ENCODE measurements at regions not wholly inside any gene's neighbourhood (a gene's known extent, or its start where the extent isn't known, plus 50 kb on each side); places are given as distances from the start of the nearest gene placed in this dataset.

DNA sequence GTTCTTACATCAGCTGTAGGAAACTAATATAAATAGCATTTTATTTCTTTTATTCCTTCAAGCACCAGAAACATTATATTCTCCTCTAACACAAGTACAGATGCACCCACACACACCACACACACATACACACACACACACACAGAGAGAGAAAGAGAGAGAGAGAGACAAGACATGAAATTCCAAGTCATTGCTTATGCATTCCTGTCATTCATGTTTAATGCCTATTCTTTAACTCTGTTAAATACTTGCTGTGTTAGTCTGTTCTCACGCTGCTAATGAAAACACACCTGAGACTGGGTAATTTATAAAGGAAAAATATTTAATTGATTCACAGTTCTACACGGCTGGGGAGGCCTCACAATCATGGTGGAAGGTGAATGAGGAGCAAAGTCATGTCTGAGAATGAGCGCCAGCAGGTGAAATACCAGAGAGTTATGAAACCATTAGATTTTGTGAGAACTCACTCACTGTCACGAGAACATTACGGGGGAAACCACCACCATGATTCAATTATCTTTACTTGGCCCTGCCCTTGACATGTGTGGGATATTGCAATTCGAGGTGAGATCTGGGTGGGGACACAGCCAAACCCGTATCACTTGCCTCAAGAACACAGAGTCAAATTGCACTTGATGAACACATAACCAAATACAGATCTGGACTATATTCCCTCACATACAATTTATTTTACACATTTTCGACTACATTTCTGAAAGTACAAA, 1058.1 kb upstream of the TMPRSS15 start:
- Histone ChIP-seq H3K9me3 (no peaks in the 10 kb centered on the region), H3K4me1 (no peaks in the 10 kb centered on the region), H3K27ac (no peak overlapping the region), H3K36me3 (no peaks in the 10 kb centered on the region), H3K27me3 (no peaks in the 10 kb centered on the region), H3K4me3 (no peak overlapping the region)
- DNase-seq (no peak), ATAC-seq (no peak)
- intact Hi-C loops (cut with DNase I; ENCODE audit: low total_unique reads) = no loop called here
- TF ChIP-seq, protein P1, sequence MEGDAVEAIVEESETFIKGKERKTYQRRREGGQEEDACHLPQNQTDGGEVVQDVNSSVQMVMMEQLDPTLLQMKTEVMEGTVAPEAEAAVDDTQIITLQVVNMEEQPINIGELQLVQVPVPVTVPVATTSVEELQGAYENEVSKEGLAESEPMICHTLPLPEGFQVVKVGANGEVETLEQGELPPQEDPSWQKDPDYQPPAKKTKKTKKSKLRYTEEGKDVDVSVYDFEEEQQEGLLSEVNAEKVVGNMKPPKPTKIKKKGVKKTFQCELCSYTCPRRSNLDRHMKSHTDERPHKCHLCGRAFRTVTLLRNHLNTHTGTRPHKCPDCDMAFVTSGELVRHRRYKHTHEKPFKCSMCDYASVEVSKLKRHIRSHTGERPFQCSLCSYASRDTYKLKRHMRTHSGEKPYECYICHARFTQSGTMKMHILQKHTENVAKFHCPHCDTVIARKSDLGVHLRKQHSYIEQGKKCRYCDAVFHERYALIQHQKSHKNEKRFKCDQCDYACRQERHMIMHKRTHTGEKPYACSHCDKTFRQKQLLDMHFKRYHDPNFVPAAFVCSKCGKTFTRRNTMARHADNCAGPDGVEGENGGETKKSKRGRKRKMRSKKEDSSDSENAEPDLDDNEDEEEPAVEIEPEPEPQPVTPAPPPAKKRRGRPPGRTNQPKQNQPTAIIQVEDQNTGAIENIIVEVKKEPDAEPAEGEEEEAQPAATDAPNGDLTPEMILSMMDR (IDR thresholded peaks at IDR 0.05 in 4 of 5, conservative IDR thresholded peaks at IDR 0.05 in 1 of 5) = no peak
- no peak for TF ChIP-seq POLR2A (IDR thresholded peaks at IDR 0.05)
- in situ Hi-C loops (cut with MboI; ENCODE audit: low sequenced_read_pairs in 4 of 4) = no loop called here

DNA sequence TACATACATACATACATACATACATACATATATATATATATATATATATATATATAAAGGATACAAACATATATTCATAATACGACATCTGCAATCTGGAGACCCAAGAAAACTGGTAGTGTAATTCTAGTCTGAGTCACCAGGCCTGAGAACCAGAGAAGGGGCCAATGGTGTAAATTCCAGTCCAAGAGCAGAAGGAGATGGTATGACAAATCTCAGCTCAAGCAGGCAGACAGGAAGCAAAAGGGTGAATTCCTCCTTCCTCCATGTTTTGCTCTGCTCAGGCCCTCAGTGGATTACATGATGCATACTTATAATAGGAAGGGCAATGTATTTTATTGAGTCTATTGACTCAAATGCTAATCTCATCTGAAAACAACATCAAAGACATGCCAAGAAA, 1060.4 kb upstream of the TMPRSS15 start:
- H3K36me3 ChIP-seq = no peaks in the 10 kb centered on the region
- in situ Hi-C loops (cut with MboI; ENCODE audit: low sequenced_read_pairs in 4 of 4) = no loop called here
- H3K27ac ChIP-seq = no peak overlapping the region
- TF ChIP-seq, protein P1 (IDR thresholded peaks at IDR 0.05 in 4 of 5, conservative IDR thresholded peaks at IDR 0.05 in 1 of 5) = no peak
- no peak for TF ChIP-seq POLR2A (IDR thresholded peaks at IDR 0.05)
- H3K27me3 ChIP-seq = no peaks in the 10 kb centered on the region
- H3K4me3 ChIP-seq = no peak overlapping the region
- H3K9me3 ChIP-seq = no peaks in the 10 kb centered on the region
- intact Hi-C loops (cut with DNase I; ENCODE audit: low total_unique reads) = no loop called here
- no peak for DNase-seq
- no peaks in the 10 kb centered on the region for H3K4me1 ChIP-seq
- ATAC-seq = no peak

DNA sequence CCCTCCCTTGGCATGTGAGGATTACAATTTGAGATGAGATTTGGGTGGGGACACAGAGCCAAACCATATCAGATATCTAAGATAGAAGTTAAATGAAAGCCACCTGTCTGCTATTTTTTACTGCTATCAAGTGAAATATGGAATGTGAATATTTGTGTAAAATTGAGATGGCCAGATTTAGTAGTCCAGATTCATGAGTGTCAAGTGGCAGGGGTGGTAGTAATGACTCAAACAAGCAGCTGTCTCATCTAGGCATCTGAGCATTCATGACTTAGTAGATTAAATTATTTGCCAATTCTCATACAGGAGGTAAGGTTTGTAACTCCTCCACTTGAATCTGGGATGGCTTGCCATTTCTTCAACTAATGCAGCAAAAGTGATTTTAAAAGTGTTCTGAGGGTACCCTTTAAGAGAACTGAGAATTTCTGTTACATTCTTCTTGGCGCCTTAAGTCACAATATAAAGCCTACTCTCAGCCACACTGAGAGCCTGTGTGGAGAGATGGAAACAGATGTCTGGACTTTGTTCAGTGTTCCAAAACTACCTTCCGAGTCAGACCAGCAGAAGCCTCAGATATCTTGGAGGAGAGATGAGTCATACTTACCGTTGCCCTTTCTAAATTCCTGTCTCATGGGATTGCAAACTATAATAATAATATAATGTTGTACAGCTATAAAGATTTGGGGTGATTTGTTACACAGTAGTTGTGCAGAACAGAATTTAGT, 1065.6 kb upstream of the TMPRSS15 start:
- H3K4me1 ChIP-seq = no peaks in the 10 kb centered on the region
- H3K27me3 ChIP-seq = no peaks in the 10 kb centered on the region
- intact Hi-C loops (cut with DNase I; ENCODE audit: low total_unique reads) (no loop called here), in situ Hi-C loops (cut with MboI; ENCODE audit: low sequenced_read_pairs in 4 of 4) (no loop called here)
- DNase-seq (no peak), ATAC-seq (no peak)
- no peak overlapping the region for H3K4me3 ChIP-seq
- H3K36me3 ChIP-seq = no peaks in the 10 kb centered on the region
- no peak overlapping the region for H3K27ac ChIP-seq
- no peak for TF ChIP-seq POLR2A (IDR thresholded peaks at IDR 0.05)
- TF ChIP-seq, protein P1 (IDR thresholded peaks at IDR 0.05 in 4 of 5, conservative IDR thresholded peaks at IDR 0.05 in 1 of 5) = no peak
- no peaks in the 10 kb centered on the region for H3K9me3 ChIP-seq

GRCh38 chr21:19475525-19475924, 1071.9 kb upstream of the TMPRSS15 start:
- H3K4me1 ChIP-seq = no peaks in the 10 kb centered on the region
- H3K27me3 ChIP-seq = no peaks in the 10 kb centered on the region
- H3K36me3 ChIP-seq = no peaks in the 10 kb centered on the region
- no peak for ATAC-seq
- intact Hi-C loops (cut with DNase I; ENCODE audit: low total_unique reads) (no loop called here), in situ Hi-C loops (cut with MboI; ENCODE audit: low sequenced_read_pairs in 4 of 4) (no loop called here)
- no peaks in the 10 kb centered on the region for H3K9me3 ChIP-seq
- H3K27ac ChIP-seq = no peak overlapping the region
- TF ChIP-seq POLR2A (IDR thresholded peaks at IDR 0.05) = no peak
- TF ChIP-seq, protein P1 (IDR thresholded peaks at IDR 0.05 in 4 of 5, conservative IDR thresholded peaks at IDR 0.05 in 1 of 5) = no peak
- no peak overlapping the region for H3K4me3 ChIP-seq
- no peak for DNase-seq

All from gastrocnemius medialis (tissue), 4 donors.